Caco-2 (cell line): ENCODE measurements at regions not wholly inside any gene's neighbourhood (a gene's known extent, or its start where the extent isn't known, plus 50 kb on each side); places are given as distances from the start of the nearest gene placed in this dataset.

Experiments
- BruUV-seq: library from RNA; stranded (reverse); fragments of 400-500 nt; replicated peaks from 2 replicates; lab custom pipeline; 2021; lab: Mats Ljungman, UMichigan
- CTCF ChIA-PET: fragments of 300-600 bp; sonication (Branson Sonifier 250); formaldehyde crosslinking; loops from one replicate; lab custom pipeline; 2022; ENCODE audit warnings: antibody characterized with exemption; lab: Charles Lee
- POLR2A ChIA-PET: fragments of 300-600 bp; sonication (Branson Sonifier 250); formaldehyde crosslinking; loops from one replicate; lab custom pipeline; 2022; ENCODE audit warnings: antibody characterized with exemption; lab: Charles Lee
- DNase-seq, 2 experiments: peaks; one replicate each; pipeline versions ENCODE4 v3.0.0 to v3.0.0-alpha.2; 2020 to 2022
- H3K27me3 ChIP-seq: replicated peaks from 2 replicates; pipeline ENCODE4 v1.6.0; 2011; ENCODE audit warnings: low read length; ENCODE audit not compliant: control insufficient read depth, insufficient read depth
- H3K36me3 ChIP-seq: 2 replicates; pipeline ENCODE4 v1.5.1; 2011; ENCODE audit warnings: low read length; ENCODE audit not compliant: control insufficient read depth, insufficient read depth
- H3K4me1 ChIP-seq: fragments of 250-450 bp; sonication (Bioruptor Pico); 2 replicates; pipeline ENCODE4 v1.5.1; 2020; ENCODE audit warnings: mild to moderate bottlenecking
- H3K4me3 ChIP-seq: 2 replicates; pipeline ENCODE4 v1.5.1; 2011; ENCODE audit warnings: low read depth, mild to moderate bottlenecking, control low read depth, low read length
- H3K9me3 ChIP-seq: fragments of 250-450 bp; sonication (Bioruptor Pico); 2 replicates; pipeline ENCODE4 v1.5.1; 2020; ENCODE audit warnings: mild to moderate bottlenecking, moderate library complexity
- H3K27ac Mint-ChIP-seq: one replicate; pipeline ENCODE4 v1.8.0; 2022; ENCODE audit warnings: mixed read lengths; ENCODE audit not compliant: unreplicated experiment
- H3K27me3 Mint-ChIP-seq: one replicate; pipeline ENCODE4 v1.8.0; 2022; ENCODE audit warnings: mixed read lengths; ENCODE audit not compliant: insufficient read depth, unreplicated experiment
- H3K36me3 Mint-ChIP-seq: one replicate; pipeline ENCODE4 v1.8.0; 2022; ENCODE audit warnings: mild to moderate bottlenecking, mixed read lengths; ENCODE audit not compliant: insufficient read depth, unreplicated experiment
- H3K4me1 Mint-ChIP-seq: one replicate; pipeline ENCODE4 v1.8.0; 2022; ENCODE audit warnings: low read depth, mixed read lengths; ENCODE audit not compliant: unreplicated experiment
- H3K4me3 Mint-ChIP-seq: one replicate; pipeline ENCODE4 v1.8.0; 2022; ENCODE audit warnings: mild to moderate bottlenecking, moderate library complexity, mixed read lengths; ENCODE audit not compliant: unreplicated experiment
- H3K9me3 Mint-ChIP-seq: one replicate; pipeline ENCODE4 v1.8.0; 2022; ENCODE audit warnings: mixed read lengths; ENCODE audit not compliant: unreplicated experiment
- intact Hi-C: fragments of 100-400 bp; cut with micrococcal nuclease; formaldehyde crosslinking; loops from one replicate; pipeline ENCODE4 v1.10.0; 2022; ENCODE audit not compliant: unreplicated experiment
- TF ChIP-seq, protein P1 (sequence below), 2 experiments: fragments of 200-600 bp in 1 of 2; IDR thresholded peaks; 1 replicate in 1 of 2; 2 replicates in 1 of 2; pipeline versions ENCODE4 v1.5.1 to v1.8.0; 2011 to 2022; ENCODE audit warnings: antibody characterized with exemption in 1 of 2, control low read depth in 1 of 2, inconsistent platforms in 1 of 2, low read depth in 1 of 2, low read length in 1 of 2, mild to moderate bottlenecking in 1 of 2, moderate library complexity in 1 of 2; ENCODE audit not compliant: insufficient read depth in 1 of 2, severe bottlenecking in 1 of 2, unreplicated experiment in 1 of 2

- H3K4me3 ChIP-seq, result no peak overlapping the region
- Mint-ChIP-seq H3K27ac (no peak overlapping the region), H3K9me3 (no peaks in the 10 kb centered on the region), H3K27me3 (peaks cover 8% of the 10 kb centered on the region), H3K4me1 (no peaks in the 10 kb centered on the region), H3K36me3 (no peaks in the 10 kb centered on the region), H3K4me3 (no peak overlapping the region)
- ChIA-PET POLR2A (no interaction called here), CTCF (no interaction called here)
- no peaks in the 10 kb centered on the region for H3K9me3 ChIP-seq
- TF ChIP-seq, protein P1, sequence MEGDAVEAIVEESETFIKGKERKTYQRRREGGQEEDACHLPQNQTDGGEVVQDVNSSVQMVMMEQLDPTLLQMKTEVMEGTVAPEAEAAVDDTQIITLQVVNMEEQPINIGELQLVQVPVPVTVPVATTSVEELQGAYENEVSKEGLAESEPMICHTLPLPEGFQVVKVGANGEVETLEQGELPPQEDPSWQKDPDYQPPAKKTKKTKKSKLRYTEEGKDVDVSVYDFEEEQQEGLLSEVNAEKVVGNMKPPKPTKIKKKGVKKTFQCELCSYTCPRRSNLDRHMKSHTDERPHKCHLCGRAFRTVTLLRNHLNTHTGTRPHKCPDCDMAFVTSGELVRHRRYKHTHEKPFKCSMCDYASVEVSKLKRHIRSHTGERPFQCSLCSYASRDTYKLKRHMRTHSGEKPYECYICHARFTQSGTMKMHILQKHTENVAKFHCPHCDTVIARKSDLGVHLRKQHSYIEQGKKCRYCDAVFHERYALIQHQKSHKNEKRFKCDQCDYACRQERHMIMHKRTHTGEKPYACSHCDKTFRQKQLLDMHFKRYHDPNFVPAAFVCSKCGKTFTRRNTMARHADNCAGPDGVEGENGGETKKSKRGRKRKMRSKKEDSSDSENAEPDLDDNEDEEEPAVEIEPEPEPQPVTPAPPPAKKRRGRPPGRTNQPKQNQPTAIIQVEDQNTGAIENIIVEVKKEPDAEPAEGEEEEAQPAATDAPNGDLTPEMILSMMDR (IDR thresholded peaks at IDR 0.05; ENCODE audit: insufficient read depth in 1 of 2, low read depth in 1 of 2, low read length in 1 of 2, severe bottlenecking in 1 of 2, unreplicated experiment in 1 of 2), result no peak
- no peaks in the 10 kb centered on the region for H3K27me3 ChIP-seq
- BruUV-seq, result no TSS peak
- H3K36me3 ChIP-seq, result no peaks in the 10 kb centered on the region
- intact Hi-C loops, result no loop called here
- no peaks in the 10 kb centered on the region for H3K4me1 ChIP-seq
- no peak for DNase-seq
Measured at GRCh38 chr12:129971721-129972120, 67.9 kb upstream of the TMEM132D start.

DNA sequence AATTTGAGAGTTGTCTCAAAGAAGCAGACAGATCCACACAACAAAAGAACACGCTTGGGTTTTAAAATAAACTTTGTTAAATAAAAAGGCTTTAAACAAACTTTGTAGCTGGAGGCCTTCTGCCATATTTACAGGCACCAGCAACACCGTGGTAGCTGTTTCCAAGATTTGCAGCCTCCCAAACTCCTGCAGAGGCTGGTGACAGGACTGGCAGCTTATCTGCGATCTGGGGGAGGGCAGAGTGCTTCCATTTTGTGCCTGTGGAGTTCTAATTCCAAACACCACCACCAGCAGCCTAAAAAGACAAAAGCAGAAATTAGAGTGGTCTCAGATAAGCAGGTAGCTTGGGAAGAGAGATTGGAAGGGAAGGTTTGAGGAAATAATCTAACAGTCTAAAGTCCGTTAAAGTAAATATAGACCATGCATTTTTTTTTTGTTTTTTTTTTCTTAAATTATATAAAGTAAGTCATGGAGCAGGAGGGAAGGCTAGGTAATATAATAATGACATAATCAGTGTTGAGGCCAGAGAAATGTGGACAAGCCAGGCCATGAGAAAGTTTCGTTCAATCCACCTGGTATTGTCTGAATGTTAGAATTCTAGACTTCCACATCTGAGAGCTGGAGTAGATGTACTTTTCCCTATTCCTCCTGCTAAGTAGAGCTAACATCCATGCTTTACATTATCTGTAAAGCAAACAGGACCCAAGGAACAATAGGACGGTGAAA, 69.6 kb upstream of the TMEM132D start:
- no peak overlapping the region for H3K4me3 Mint-ChIP-seq
- Histone ChIP-seq H3K27me3 (no peaks in the 10 kb centered on the region), H3K4me3 (no peak overlapping the region), H3K36me3 (no peaks in the 10 kb centered on the region), H3K9me3 (no peaks in the 10 kb centered on the region), H3K4me1 (no peaks in the 10 kb centered on the region)
- TF ChIP-seq, protein P1 (IDR thresholded peaks at IDR 0.05; ENCODE audit: insufficient read depth in 1 of 2, low read depth in 1 of 2, low read length in 1 of 2, severe bottlenecking in 1 of 2, unreplicated experiment in 1 of 2), result no peak
- H3K27ac Mint-ChIP-seq, result no peak overlapping the region
- H3K9me3 Mint-ChIP-seq, result no peaks in the 10 kb centered on the region
- ChIA-PET POLR2A (no interaction called here), CTCF (no interaction called here)
- H3K36me3 Mint-ChIP-seq, result no peaks in the 10 kb centered on the region
- H3K27me3 Mint-ChIP-seq, result peaks cover 11% of the 10 kb centered on the region
- no TSS peak for BruUV-seq
- intact Hi-C loops, result no loop called here
- DNase-seq, result no peak
- no peaks in the 10 kb centered on the region for H3K4me1 Mint-ChIP-seq

- Mint-ChIP-seq H3K4me1 (no peaks in the 10 kb centered on the region), H3K27ac (no peak overlapping the region), H3K4me3 (no peak overlapping the region), H3K36me3 (no peaks in the 10 kb centered on the region), H3K27me3 (peaks cover 9% of the 10 kb centered on the region), H3K9me3 (no peaks in the 10 kb centered on the region)
- intact Hi-C loops, result no loop called here
- no TSS peak for BruUV-seq
- TF ChIP-seq, protein P1 (IDR thresholded peaks at IDR 0.05; ENCODE audit: insufficient read depth in 1 of 2, low read depth in 1 of 2, low read length in 1 of 2, severe bottlenecking in 1 of 2, unreplicated experiment in 1 of 2), result no peak
- Histone ChIP-seq H3K9me3 (no peaks in the 10 kb centered on the region), H3K4me1 (no peaks in the 10 kb centered on the region), H3K27me3 (no peaks in the 10 kb centered on the region), H3K4me3 (no peak overlapping the region), H3K36me3 (no peaks in the 10 kb centered on the region)
- CTCF ChIA-PET, result no interaction called here
- POLR2A ChIA-PET, result no interaction called here
- DNase-seq, result no peak
Measured at GRCh38 chr12:129984106-129984505, 80.3 kb upstream of the TMEM132D start.
